ENCODE measurements at regions not wholly inside any gene's neighbourhood (a gene's known extent, or its start where the extent isn't known, plus 50 kb on each side); places are given as distances from the start of the nearest gene placed in this dataset.

DNA sequence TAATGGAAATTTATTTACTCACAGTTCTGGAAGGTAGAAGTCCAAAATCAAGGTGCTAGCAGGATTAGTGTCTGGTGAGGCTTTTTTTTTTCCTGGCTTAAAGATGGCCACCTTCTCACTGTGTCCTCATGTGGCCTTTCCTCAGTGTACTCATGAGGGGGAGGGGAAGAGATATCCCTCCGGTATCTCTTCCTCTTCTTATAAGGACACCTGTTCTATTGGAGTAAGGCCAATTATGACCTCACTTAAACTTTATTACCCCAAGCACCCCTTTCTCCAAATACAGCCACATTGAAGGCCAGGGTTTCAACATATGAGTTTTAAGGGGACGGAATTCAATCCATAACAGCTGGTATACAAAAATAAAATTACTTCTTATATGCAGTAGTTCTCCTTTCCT is 203.7 kb upstream of the C1orf87 start:
- intact Hi-C loops (cut with DNase I), result no loop called here
- peaks cover 0 to 10% of the 10 kb centered on the region in 2 donors for H3K4me1 ChIP-seq

DNA sequence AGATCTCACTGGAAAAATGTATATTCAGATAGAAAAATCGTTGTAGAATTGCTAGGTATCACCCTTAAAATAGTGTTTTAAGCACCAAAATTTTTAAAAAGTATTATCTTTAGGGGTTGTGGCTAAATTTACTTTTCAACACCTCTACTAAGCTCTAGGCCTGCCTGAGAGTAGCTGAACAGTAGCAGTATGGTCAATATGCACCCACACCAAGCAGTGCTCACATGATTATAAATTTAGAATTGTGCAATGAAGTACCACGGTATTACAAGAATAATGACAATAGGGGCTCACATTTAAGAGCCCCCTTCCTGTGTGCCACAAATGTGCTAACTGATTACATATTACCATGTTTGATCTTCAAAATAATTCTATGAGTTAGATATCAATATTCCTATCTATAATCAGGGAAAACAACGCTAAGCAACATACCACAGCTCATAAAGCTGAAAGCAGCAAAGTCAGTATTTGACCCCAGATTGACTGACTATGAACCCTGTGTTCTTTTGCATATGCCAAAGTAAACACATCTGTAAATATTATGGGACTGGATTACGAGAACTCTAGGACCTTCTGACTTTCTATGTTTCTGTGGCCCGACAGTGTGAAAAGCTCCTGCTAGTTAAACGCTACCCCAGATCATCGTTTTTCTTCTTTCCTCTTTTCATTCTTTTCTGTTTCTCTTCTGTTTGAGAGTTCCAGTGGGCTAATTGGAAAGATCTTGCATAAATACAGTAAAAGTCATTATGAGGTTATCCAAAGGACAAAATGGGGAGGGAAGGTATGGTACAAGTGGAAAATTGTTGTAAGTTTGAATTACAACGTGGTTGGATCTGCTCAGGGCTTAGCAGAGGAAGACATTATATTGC is 201.1 kb upstream of the C1orf87 start:
- no peak for DNase-seq (ENCODE audit: low spot score in 2 of 2)
- no peak overlapping the region for H3K4me3 ChIP-seq
- no peaks in the 10 kb centered on the region for H3K36me3 ChIP-seq
- no peaks in the 10 kb centered on the region for H3K9me3 ChIP-seq
- H3K4me1 ChIP-seq, result no peaks in the 10 kb centered on the region
- TF ChIP-seq, protein P1, sequence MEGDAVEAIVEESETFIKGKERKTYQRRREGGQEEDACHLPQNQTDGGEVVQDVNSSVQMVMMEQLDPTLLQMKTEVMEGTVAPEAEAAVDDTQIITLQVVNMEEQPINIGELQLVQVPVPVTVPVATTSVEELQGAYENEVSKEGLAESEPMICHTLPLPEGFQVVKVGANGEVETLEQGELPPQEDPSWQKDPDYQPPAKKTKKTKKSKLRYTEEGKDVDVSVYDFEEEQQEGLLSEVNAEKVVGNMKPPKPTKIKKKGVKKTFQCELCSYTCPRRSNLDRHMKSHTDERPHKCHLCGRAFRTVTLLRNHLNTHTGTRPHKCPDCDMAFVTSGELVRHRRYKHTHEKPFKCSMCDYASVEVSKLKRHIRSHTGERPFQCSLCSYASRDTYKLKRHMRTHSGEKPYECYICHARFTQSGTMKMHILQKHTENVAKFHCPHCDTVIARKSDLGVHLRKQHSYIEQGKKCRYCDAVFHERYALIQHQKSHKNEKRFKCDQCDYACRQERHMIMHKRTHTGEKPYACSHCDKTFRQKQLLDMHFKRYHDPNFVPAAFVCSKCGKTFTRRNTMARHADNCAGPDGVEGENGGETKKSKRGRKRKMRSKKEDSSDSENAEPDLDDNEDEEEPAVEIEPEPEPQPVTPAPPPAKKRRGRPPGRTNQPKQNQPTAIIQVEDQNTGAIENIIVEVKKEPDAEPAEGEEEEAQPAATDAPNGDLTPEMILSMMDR (IDR thresholded peaks at IDR 0.05), result no peak
- intact Hi-C loops (cut with DNase I), result no loop called here
- no peak overlapping the region for H3K27ac ChIP-seq
- H3K27me3 ChIP-seq, result no peaks in the 10 kb centered on the region

More for the DNA sequence above, 203.7 kb upstream of the C1orf87 start:
- Histone ChIP-seq H3K9me3 (no peaks in the 10 kb centered on the region), H3K27me3 (no peaks in the 10 kb centered on the region), H3K36me3 (no peaks in the 10 kb centered on the region), H3K4me3 (no peak overlapping the region), H3K27ac (no peak overlapping the region)
- DNase-seq (ENCODE audit: low spot score in 2 of 2), result no peak
- TF ChIP-seq, protein P1 (IDR thresholded peaks at IDR 0.05), result no peak

DNA sequence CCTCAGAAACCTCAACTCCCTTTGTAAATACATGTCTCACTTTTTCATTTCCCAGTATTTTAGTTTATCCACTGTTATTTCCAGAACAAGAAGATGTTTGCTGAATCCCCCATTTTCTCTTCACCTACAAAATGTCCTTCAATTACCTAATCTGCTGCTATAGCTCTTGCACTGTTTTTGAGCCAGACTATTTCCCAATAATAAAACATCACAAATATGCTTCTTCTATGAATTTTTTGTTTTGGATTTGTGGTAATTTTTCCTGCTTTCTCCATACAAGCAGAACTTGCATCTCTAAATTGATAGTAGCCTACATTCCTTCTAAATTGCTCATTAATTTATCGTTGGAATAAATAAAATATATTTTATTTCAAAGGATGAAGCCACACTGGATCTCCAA is 199.6 kb upstream of the C1orf87 start:
- Histone ChIP-seq H3K27ac (no peak overlapping the region), H3K4me3 (no peak overlapping the region), H3K27me3 (no peaks in the 10 kb centered on the region), H3K36me3 (no peaks in the 10 kb centered on the region), H3K9me3 (no peaks in the 10 kb centered on the region), H3K4me1 (no peaks in the 10 kb centered on the region)
- TF ChIP-seq, protein P1 (IDR thresholded peaks at IDR 0.05), result no peak
- no peak for DNase-seq (ENCODE audit: low spot score in 2 of 2)
- intact Hi-C loops (cut with DNase I), result no loop called here

DNA sequence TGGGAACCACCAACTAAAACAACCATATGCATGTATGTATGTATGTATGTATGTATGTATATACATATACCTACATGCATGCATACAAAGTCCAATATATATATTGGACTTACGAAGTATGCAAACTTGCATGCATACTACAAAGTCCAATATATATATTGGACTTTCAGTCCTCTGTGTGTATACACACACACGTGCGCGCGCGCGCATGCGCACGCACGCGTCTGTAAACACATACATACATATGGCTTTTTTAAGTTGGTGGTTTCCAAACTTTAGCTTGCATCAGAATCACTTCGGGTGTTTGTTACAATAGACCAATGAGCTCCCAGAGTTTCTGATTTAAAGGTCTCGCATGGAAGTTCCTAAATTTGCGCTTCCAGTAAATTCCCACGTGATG is 197.5 kb upstream of the C1orf87 start:
- Histone ChIP-seq H3K4me3 (no peak overlapping the region), H3K4me1 (no peaks in the 10 kb centered on the region), H3K9me3 (no peaks in the 10 kb centered on the region), H3K27ac (no peak overlapping the region), H3K27me3 (no peaks in the 10 kb centered on the region), H3K36me3 (no peaks in the 10 kb centered on the region)
- intact Hi-C loops (cut with DNase I), result no loop called here
- no peak for DNase-seq (ENCODE audit: low spot score in 2 of 2)
- TF ChIP-seq, protein P1 (IDR thresholded peaks at IDR 0.05), result no peak

- H3K4me1 ChIP-seq, result no peaks in the 10 kb centered on the region
- H3K27ac ChIP-seq, result no peak overlapping the region
- H3K4me3 ChIP-seq, result no peak overlapping the region
- no peak for DNase-seq (ENCODE audit: low spot score in 2 of 2)
- intact Hi-C loops (cut with DNase I), result no loop called here
- TF ChIP-seq, protein P1 (IDR thresholded peaks at IDR 0.05), result no peak
- H3K9me3 ChIP-seq, result no peaks in the 10 kb centered on the region
- no peaks in the 10 kb centered on the region for H3K27me3 ChIP-seq
- no peaks in the 10 kb centered on the region for H3K36me3 ChIP-seq
Observed at GRCh38 chr1:60268451-60268850, 194.9 kb upstream of the C1orf87 start.
